ENCODE measurements at regions not wholly inside any gene's neighbourhood (a gene's known extent, or its start where the extent isn't known, plus 50 kb on each side); places are given as distances from the start of the nearest gene placed in this dataset.

GRCh38 chr2:11933854-11934253, 187.4 kb downstream of the LPIN1 start:
- ATAC-seq (ENCODE audit: low read depth), result peak; percentile 97
- H3K4me3 Mint-ChIP-seq, result no peak overlapping the region
- H3K9me3 Mint-ChIP-seq, result peaks cover 9% of the 10 kb centered on the region
- H3K36me3 Mint-ChIP-seq, result peaks cover 3% of the 10 kb centered on the region
- no peaks in the 10 kb centered on the region for H3K27me3 Mint-ChIP-seq
- peak in 1 of 2 donors; percentile 9 for DNase-seq (ENCODE audit: low spot score in 2 of 2)
- no peak overlapping the region for H3K27ac Mint-ChIP-seq
- peaks cover 22% of the 10 kb centered on the region for H3K4me1 Mint-ChIP-seq

GRCh38 chr2:11936761-11937160, 190.3 kb downstream of the LPIN1 start:
- Mint-ChIP-seq H3K36me3 (peaks cover 3% of the 10 kb centered on the region), H3K4me1 (peaks cover 16% of the 10 kb centered on the region), H3K4me3 (no peak overlapping the region), H3K27me3 (no peaks in the 10 kb centered on the region), H3K27ac (no peak overlapping the region), H3K9me3 (peaks cover 9% of the 10 kb centered on the region)
- no peak for ATAC-seq (ENCODE audit: low read depth)
- no peak for DNase-seq (ENCODE audit: low spot score in 2 of 2)

GRCh38 chr2:11938196-11938595, 191.8 kb downstream of the LPIN1 start:
- H3K27ac Mint-ChIP-seq, result no peak overlapping the region
- H3K36me3 Mint-ChIP-seq, result peaks cover 3% of the 10 kb centered on the region
- peaks cover 9% of the 10 kb centered on the region for H3K9me3 Mint-ChIP-seq

GRCh38 chr2:11939523-11939922, 193.1 kb downstream of the LPIN1 start:
- H3K27me3 Mint-ChIP-seq, result no peaks in the 10 kb centered on the region
- ATAC-seq (ENCODE audit: low read depth) (no peak), DNase-seq (ENCODE audit: low spot score in 2 of 2) (no peak)
- H3K9me3 Mint-ChIP-seq, result peaks cover 4% of the 10 kb centered on the region
- H3K27ac Mint-ChIP-seq, result no peak overlapping the region
- peaks cover 11% of the 10 kb centered on the region for H3K4me1 Mint-ChIP-seq
- no peaks in the 10 kb centered on the region for H3K36me3 Mint-ChIP-seq
- H3K4me3 Mint-ChIP-seq, result no peak overlapping the region

More at GRCh38 chr2:11938196-11938595, 191.8 kb downstream of the LPIN1 start:
- Mint-ChIP-seq H3K4me1 (peaks cover 13% of the 10 kb centered on the region), H3K27me3 (no peaks in the 10 kb centered on the region), H3K4me3 (no peak overlapping the region)
- DNase-seq (ENCODE audit: low spot score in 2 of 2) (no peak), ATAC-seq (ENCODE audit: low read depth) (no peak)

GRCh38 chr2:11940121-11940743, 193.8 kb downstream of the LPIN1 start:
- H3K27ac Mint-ChIP-seq, result no peak overlapping the region
- H3K9me3 Mint-ChIP-seq, result peaks cover 4% of the 10 kb centered on the region
- no peak overlapping the region for H3K4me3 Mint-ChIP-seq
- H3K27me3 Mint-ChIP-seq, result no peaks in the 10 kb centered on the region
- H3K4me1 Mint-ChIP-seq, result peaks cover 14% of the 10 kb centered on the region
- DNase-seq (ENCODE audit: low spot score in 2 of 2) (no peak), ATAC-seq (ENCODE audit: low read depth) (no peak)
- H3K36me3 Mint-ChIP-seq, result no peaks in the 10 kb centered on the region

- H3K4me3 Mint-ChIP-seq, result no peak overlapping the region
Observed at GRCh38 chr2:11940799-11941198, 194.4 kb downstream of the LPIN1 start.

GRCh38 chr2:11941201-11942177, 195.1 kb downstream of the LPIN1 start:
- H3K27me3 Mint-ChIP-seq, result no peaks in the 10 kb centered on the region
- no peaks in the 10 kb centered on the region for H3K36me3 Mint-ChIP-seq
- ATAC-seq (ENCODE audit: low read depth), result no peak
- H3K9me3 Mint-ChIP-seq, result peaks cover 4% of the 10 kb centered on the region
- no peak overlapping the region for H3K27ac Mint-ChIP-seq
- no peak overlapping the region for H3K4me3 Mint-ChIP-seq
- no peak for DNase-seq (ENCODE audit: low spot score in 2 of 2)
- peaks cover 17% of the 10 kb centered on the region for H3K4me1 Mint-ChIP-seq

More at GRCh38 chr2:11940799-11941198, 194.4 kb downstream of the LPIN1 start:
- no peak for DNase-seq (ENCODE audit: low spot score in 2 of 2)
- Mint-ChIP-seq H3K4me1 (peaks cover 17% of the 10 kb centered on the region), H3K27me3 (no peaks in the 10 kb centered on the region), H3K36me3 (no peaks in the 10 kb centered on the region), H3K9me3 (peaks cover 4% of the 10 kb centered on the region), H3K27ac (no peak overlapping the region)
- no peak for ATAC-seq (ENCODE audit: low read depth)

- ATAC-seq (ENCODE audit: low read depth) (no peak), DNase-seq (ENCODE audit: low spot score in 2 of 2) (no peak)
- H3K36me3 Mint-ChIP-seq, result no peaks in the 10 kb centered on the region
- H3K4me3 Mint-ChIP-seq, result no peak overlapping the region
- peak overlapping the region; percentile 25 for H3K27ac Mint-ChIP-seq
- peaks cover 3% of the 10 kb centered on the region for H3K9me3 Mint-ChIP-seq
- H3K27me3 Mint-ChIP-seq, result no peaks in the 10 kb centered on the region
- peaks cover 18% of the 10 kb centered on the region for H3K4me1 Mint-ChIP-seq
Observed at GRCh38 chr2:11942178-11942569, 195.7 kb downstream of the LPIN1 start.

- Mint-ChIP-seq H3K4me1 (peaks cover 21% of the 10 kb centered on the region), H3K9me3 (no peaks in the 10 kb centered on the region), H3K27me3 (no peaks in the 10 kb centered on the region), H3K4me3 (no peak overlapping the region), H3K27ac (peak overlapping the region; percentile 98), H3K36me3 (no peaks in the 10 kb centered on the region)
- DNase-seq (ENCODE audit: low spot score in 2 of 2) (no peak), ATAC-seq (ENCODE audit: low read depth) (no peak)
Observed at GRCh38 chr2:11944311-11944710, 197.9 kb downstream of the LPIN1 start.

GRCh38 chr2:11945139-11946126, 199.0 kb downstream of the LPIN1 start:
- Mint-ChIP-seq H3K27ac (peak overlapping the region; percentile 98), H3K36me3 (no peaks in the 10 kb centered on the region)
- no peak for DNase-seq (ENCODE audit: low spot score in 2 of 2)

GRCh38 chr2:11947956-11948355, 201.5 kb downstream of the LPIN1 start:
- H3K4me1 Mint-ChIP-seq, result peaks cover 27% of the 10 kb centered on the region
- ATAC-seq (ENCODE audit: low read depth), result no peak
- H3K9me3 Mint-ChIP-seq, result no peaks in the 10 kb centered on the region
- no peak overlapping the region for H3K4me3 Mint-ChIP-seq
- no peaks in the 10 kb centered on the region for H3K36me3 Mint-ChIP-seq
- DNase-seq (ENCODE audit: low spot score in 2 of 2), result no peak
- H3K27ac Mint-ChIP-seq, result no peak overlapping the region
- no peaks in the 10 kb centered on the region for H3K27me3 Mint-ChIP-seq

More at GRCh38 chr2:11945139-11946126, 199.0 kb downstream of the LPIN1 start:
- Mint-ChIP-seq H3K9me3 (no peaks in the 10 kb centered on the region), H3K4me3 (peak overlapping the region; percentile 79), H3K4me1 (peaks cover 26% of the 10 kb centered on the region), H3K27me3 (no peaks in the 10 kb centered on the region)
- ATAC-seq (ENCODE audit: low read depth), result peak; percentile 86

GRCh38 chr2:11949732-11950523, 203.5 kb downstream of the LPIN1 start:
- DNase-seq (ENCODE audit: low spot score in 2 of 2), result no peak
- peaks cover 18% of the 10 kb centered on the region for H3K4me1 Mint-ChIP-seq
- no peaks in the 10 kb centered on the region for H3K27me3 Mint-ChIP-seq
- H3K4me3 Mint-ChIP-seq, result no peak overlapping the region
- peak; percentile 37 for ATAC-seq (ENCODE audit: low read depth)
- peaks cover 1% of the 10 kb centered on the region for H3K9me3 Mint-ChIP-seq
- no peaks in the 10 kb centered on the region for H3K36me3 Mint-ChIP-seq
- H3K27ac Mint-ChIP-seq, result no peak overlapping the region

GRCh38 chr2:11950896-11951295, 204.5 kb downstream of the LPIN1 start:
- H3K36me3 Mint-ChIP-seq, result no peaks in the 10 kb centered on the region
- DNase-seq (ENCODE audit: low spot score in 2 of 2), result no peak
- H3K9me3 Mint-ChIP-seq, result peaks cover 1% of the 10 kb centered on the region
- no peak overlapping the region for H3K27ac Mint-ChIP-seq
- no peaks in the 10 kb centered on the region for H3K27me3 Mint-ChIP-seq
- peaks cover 15% of the 10 kb centered on the region for H3K4me1 Mint-ChIP-seq
- ATAC-seq (ENCODE audit: low read depth), result no peak
- no peak overlapping the region for H3K4me3 Mint-ChIP-seq
